HG03521 (cell line): ENCODE measurements at regions not wholly inside any gene's neighbourhood (a gene's known extent, or its start where the extent isn't known, plus 50 kb on each side); places are given as distances from the start of the nearest gene placed in this dataset.

Experiments used
- ATAC-seq: cut with Tn5 transposase; IDR thresholded peaks from one replicate; pipeline ENCODE4 v1.9.1; 2021; ENCODE audit warnings: mild to moderate bottlenecking, moderate library complexity; ENCODE audit not compliant: unreplicated experiment

DNA sequence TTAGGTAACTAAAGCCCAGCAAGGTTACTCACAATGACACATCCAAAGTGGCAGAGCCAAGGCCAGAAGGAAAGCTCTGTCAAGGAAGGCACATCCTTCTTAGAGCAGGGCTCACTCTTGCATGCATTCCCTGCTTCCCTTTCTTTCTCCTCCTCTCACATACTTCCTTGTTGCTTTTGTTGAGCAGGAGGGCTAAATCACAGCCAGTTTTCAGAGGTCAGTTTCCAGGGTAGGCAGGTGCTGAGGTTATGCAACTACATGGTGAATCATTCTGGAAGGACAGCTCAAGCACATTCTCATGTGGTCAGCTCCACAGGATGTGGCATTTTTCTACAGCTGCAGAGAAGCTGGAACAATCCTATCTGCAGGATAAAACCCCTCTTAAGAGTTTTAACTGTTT lies 275.6 kb downstream of the ZNF621 start:
- ATAC-seq = no peak

DNA sequence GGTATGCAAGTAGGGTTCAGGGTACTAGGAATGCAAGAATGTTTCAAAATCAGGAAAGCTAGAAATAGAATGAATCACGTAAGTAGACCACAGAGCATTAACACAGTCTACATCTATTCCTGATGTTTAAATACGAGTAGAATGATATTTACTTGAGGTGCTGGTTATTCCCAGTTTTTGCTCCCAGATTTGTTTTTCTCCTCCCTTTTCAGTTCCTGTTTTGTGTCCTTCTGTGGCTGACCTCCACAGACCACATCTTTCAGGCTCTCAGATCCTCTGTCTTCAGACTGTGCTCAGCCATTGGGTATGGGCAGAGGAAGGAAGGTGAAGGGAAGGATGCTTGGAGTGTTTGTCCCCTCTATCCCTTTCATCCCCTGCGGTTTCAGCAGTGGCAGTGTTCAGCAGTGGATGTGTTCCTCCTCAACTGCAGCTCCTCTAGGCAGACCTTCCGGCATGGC lies 276.6 kb downstream of the ZNF621 start:
- ATAC-seq = no peak

DNA sequence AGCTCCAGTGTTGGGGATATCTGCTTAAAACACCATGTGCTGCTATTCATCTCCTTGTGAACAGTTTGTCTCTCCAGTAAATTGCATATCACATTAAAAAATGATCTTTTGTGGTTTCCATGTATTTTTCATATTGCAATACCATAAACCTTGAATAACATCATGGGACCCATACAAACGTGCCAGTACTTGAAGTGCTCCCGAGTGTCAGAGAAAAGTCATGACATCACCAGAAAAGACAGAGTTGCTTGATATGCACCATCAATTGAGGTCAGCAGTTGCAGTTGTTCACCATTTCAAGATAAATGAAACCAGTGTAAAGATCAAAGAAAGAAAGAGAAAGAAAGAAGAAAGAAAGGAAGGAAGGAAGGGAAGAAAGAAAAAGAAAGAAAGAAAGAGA lies 278.6 kb downstream of the ZNF621 start:
- ATAC-seq = no peak

DNA sequence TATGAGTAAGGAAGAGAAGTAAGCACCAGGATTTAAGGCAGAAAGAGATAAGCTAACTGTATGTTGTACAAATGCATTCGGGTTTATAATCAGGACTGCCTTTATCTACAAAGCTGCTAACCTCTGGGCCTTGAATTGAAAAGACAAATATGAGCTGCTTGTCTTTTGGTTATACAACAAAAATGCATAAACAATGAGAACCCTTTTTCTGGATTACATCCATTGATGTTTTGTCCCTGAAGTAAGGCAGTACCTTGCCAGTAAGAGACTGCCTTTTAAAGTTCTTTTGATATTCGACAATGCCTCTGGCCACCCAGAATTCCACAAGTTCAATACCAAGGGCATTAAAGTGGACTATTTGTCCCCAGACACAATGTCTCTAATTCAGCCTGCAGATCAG lies 280.7 kb downstream of the ZNF621 start:
- ATAC-seq = no peak

DNA sequence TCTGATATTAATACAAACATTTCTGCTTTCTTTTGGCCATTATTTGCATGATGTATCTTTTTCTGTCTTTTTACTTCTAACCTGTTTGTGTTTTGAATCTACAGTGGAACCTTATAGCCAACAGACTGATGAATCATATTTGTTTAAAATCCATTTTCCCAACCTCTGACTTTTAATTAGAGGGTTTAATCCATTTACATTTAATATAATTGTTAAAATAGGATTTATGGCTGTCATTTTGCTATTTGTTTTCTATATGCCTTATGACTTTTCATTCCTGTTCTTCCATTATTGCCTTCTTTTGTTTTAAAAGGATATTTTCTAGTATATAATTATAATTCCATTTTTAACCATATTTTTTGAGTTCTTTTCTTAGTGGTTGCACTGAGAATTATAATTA lies 286.1 kb downstream of the ZNF621 start:
- no peak for ATAC-seq

DNA sequence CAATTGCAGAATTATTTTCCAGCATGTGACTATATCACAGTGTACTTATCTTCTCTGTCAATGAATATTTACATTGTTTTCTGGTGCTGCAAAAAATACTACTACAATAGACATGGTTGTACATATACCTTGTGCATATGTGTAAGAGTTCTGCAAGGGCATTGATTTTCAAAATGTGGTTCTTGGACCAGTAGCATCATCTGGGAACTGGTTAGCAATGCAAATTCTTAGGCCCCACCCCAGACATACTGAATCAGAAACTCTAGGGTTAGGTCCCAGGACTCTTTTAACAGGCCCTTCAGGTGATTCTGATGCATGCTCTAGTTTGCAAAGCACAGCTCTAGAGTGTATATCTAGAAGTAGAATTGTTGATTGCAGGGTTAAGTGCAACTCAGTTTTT lies 292.3 kb downstream of the ZNF621 start:
- no peak for ATAC-seq

DNA sequence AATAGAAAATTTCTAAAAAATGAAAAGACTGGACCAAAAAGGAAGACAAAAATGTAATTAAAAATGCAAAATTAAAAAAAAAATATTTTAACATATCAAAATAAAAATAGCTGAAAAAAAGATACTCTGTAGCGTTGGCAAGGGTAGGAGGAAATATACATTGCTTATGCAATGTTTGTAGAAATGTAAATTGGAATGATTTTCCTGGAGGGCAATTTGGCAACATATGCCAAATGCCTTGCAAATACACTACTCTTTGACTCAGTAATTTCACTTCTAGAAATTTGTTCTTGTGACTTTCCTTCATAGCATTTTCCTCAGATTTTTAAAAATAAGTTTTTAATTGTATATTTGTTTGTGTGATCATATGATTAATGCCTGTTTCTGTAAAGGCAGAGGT lies 296.6 kb downstream of the ZNF621 start:
- no peak for ATAC-seq

DNA sequence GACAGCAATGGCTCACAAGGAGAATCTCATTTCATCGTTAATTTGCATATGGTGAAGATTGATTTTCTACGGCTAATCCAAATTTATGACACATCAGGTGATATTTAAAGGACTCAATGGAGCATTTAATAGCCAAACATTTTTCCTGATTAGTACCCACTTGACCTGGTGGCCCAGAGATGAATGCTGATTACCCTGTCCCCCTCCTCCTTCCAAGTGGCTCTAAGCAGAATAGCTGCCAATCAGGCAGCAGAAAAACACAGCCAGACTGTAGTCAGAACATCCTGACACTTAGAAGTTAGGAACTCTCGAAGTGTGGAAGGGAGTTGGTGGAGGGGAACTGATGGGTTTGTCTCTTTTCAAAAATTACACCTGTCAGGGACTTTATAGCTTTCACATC lies 302.5 kb downstream of the ZNF621 start:
- ATAC-seq = no peak

DNA sequence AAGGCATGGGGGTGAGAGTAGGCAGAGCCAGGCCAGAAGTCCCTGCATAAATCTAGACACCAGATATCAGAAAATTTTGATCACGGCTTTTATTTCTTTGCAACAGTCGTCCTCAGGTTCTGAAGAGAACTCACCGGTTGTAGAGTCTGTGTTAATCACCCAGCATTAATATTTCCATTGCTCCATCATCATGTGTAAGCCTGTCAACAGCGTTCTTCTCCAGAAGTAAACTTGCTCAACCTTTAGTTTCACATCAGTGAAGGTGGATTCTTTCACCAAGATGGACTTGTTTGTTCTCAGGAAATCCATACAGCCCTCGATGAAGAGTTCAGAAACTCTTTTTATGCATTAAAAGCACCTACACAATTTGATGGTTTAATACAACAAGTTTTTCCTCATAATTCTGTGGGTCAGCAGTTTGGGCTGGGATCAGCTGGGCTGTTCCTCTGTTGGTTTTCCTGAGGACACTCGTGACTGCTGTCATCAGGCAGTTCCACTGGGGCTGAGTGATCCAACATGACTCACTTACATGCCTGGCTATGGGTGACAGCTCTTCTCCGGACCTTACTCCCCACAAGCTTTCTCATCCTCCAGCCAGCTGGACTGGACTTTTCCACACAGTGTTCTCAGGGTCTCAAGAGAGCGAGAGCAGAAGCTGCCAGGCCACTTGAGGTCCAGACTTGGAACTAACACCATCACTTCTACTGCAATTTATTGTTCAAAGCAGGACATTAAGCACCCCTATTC lies 303.4 kb downstream of the ZNF621 start:
- ATAC-seq = no peak

DNA sequence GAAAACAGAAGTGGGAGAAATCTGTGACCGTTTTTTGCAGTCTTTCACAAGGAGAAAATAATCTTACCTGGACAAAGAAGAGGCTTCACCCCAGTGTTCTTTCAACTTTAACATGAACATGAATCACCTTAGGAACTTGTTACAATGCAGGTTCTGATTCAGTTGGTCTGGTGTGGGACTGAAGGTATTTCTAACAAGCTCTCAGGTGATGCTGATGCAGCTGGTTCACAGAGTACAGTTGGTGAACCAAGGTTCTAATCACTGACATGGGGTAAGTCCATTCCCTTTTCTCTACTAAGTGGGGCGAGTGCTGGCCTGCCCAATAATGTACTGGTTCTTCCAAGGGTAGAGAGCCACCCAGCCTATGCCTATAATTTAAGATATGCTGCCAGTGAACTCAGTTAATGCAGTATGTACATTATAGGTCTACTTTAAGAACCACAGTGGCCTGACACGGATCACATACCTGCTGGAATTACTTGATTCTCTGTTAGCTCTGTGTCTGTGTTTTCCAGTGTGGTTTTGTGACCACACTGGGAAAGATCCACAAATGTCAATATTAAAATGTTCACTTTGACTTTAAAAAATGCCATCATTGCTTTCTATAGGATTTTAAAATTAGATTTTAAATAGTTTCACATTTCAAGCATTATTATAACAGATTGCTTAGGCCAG lies 304.1 kb downstream of the ZNF621 start:
- ATAC-seq = no peak

DNA sequence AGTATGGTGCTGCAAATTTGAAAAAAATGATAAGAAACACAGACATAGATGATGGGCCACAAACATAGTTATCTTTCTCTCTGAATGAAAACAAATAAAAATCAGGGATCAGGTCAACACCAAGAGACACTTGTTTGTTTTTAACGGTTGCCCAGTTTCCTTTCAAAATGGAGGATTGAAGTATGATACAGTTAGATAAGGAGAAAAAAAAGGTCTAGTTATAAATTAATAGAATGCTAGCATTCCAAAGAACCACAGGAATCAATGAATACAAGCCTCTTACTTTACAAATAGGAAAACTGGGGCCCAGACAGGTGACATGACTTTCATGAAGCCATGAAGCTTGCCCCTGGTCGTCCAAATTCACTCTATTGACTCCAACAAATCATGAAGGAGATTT lies 305.1 kb downstream of the ZNF621 start:
- ATAC-seq = no peak

DNA sequence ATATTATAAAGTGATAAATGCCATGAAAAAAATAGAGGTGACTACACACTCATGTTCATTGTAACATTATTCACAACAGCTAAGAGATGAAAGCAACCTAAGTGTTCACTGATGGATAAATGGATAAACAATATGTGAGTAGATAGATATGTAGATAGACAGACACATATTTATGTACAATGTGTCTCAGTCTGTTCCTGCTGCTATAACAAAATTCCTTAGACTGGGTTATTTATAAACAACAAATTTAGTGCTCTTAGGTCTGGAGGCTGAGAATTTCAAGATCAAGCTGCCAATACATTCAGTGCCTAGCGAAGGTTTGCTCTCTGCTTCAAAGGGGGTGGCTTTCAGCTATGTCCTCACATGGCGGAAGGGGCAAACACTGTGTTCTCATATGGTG lies 312.5 kb downstream of the ZNF621 start:
- ATAC-seq = no peak

DNA sequence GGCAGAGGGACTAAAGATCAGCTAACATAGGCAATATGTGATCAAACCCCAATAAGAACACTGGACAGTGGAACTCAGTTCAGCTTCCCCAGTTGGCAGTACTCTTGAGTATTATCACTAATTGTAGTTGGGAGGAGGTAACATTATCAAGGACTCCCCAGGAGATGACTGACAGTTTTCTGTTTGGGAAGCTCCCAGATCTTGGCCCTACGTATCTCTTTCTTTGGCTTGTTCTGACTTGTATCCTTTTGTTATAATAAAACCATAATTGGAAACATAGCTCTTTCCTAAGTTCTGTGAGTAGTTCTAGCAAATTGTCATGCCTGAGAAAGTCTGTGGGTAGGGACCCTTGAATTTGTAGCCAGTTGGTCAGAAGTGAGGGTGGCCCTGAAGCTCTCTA lies 316.4 kb downstream of the ZNF621 start:
- ATAC-seq = no peak

DNA sequence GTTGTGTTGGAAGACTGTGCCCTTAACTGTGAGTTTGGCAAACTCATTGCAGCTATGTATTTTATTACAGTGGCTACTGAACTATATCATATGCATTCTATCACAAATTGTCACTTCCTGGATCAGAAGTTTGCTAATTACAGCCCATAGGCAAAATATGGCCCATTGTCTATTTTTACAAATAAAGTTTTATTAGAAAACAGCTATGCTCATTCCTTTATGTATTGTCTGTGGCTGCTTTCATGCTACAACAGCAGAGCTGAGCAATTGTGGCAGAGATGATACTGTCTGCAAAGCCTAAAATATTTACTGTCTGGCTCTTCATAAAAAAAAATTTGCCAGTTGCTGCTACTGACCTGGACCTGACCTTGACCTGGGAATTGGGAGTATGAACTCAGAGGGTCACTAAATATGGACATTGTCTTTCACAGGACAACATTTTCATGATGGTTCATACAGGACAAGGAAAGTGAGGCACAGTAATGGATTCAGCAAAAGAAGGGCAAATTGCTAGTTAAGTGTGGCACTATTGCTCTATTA lies 316.9 kb downstream of the ZNF621 start:
- no peak for ATAC-seq

DNA sequence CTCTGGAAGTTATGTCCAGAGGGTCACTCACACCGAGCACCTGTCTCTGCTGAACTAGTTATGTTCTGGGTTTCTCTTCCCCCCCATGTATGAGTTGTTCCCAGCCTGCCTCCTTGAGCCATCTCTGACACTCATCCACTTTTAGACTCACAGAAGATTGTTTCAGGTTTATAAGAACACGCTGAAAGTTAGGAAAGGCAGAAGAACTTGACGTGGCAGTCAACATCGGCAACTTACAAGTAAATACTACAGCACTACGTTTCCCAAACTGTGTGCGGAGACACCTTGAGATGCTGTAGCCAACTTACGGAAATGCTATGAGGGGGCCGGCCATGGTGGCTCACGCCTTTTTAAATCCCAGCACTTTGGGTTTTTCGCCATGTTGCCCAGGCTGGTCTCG lies 318.0 kb downstream of the ZNF621 start:
- no peak for ATAC-seq

DNA sequence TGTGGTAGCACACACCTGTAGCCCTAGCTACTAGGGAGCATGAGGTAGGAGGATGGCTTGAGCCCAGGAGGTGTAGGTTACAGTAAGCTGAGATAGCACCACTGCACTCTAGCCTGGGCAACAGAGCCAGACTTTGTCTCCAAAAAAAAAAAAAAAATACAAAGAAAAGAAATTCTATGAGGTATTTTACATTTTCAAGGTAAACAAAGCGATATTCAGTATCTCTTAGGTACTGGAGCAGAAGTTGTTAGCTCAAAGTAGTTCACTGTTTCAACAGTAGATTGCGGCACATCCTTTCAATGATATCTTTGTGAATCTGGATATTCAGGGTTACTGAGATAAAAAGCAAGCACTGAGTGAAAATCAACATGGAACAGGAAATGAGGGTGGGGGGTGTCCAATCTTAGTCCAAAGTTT lies 318.5 kb downstream of the ZNF621 start:
- no peak for ATAC-seq

DNA sequence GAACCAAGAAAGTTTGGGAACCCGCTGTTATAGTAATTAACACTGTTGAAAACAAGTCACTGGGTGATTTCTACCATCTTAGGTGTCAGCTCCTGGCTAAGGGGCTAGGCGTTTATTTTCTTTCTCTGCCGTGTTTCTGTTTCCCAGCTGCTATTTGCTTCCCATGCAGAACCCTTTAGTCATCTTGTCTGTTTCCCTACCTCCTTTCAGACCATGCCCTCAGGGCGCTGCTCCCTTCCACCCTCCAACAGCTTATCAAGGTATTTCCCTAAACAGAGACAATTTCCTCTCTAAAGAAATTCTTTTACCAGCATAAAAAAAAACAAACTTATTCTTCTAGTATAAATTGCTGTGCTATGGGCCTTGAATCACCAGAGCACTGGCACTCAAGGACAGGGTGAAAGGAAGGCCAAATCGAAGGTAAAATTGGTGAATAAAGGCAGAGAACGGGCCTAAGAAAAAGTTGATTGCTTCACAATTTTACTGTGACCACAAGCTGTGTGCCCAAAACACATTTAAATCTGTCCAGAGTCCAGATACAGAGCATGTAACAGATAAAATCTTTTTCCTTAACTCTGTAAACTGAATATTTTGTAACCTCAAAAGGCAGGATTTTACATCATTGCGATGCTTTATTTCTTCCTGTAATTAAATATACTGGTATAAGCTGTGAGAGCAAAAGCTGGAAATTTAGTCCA lies 319.2 kb downstream of the ZNF621 start:
- ATAC-seq = no peak

DNA sequence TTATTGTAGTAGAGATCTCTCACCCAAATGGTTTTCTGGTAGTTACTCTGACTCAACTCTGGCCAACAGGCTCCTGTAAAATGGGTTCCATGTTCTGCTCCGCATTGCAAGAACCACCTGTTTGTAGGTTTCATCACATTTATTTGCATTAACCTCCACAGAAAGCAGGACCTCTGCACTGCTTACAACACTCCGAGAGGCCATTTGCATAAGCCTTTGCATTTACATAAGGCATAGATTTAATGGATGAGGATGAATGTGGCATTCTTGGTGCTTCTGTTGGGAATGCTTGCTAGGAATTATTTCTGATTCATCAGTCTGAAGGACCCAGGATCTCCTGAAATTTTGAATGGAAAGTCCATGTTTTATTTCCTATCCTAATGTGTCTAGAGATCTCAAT lies 320.1 kb downstream of the ZNF621 start:
- no peak for ATAC-seq

DNA sequence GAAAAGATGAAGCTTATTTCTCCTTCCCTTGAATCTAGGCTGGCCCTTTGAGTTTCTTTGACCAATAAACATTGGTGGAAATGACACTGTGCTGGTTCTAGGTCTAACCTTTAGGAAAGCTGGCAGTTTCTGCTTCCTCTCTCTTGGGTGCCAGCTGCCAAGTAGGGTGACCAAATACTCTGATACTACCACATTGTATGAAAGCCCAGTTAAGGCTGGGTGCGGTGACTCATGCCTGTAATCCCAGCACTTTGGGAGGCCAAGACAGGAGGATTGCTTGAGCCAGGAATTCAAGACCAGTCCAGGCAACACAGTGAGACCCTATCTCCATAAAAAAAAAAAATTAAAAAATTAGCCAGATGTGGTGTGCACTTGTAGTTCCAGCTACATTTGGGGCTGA lies 320.7 kb downstream of the ZNF621 start:
- ATAC-seq = no peak

DNA sequence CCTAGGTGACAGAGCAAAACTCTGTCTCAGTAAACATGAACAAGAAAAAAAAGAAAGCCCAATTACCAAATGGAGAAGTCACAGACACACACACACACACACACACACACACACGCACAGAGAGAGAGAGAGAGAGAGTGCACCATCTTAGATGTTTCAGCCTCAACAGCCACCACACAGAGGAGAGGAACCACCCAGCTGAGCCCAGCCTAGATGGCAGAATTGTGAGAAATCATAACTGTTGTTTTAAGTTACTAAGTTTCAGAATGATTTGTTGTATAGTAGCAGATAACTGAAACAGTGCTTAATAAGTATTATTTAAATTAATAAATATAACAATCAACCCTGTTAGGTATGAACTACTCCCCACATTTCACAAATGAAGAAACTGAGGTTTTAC lies 321.2 kb downstream of the ZNF621 start:
- no peak for ATAC-seq

DNA sequence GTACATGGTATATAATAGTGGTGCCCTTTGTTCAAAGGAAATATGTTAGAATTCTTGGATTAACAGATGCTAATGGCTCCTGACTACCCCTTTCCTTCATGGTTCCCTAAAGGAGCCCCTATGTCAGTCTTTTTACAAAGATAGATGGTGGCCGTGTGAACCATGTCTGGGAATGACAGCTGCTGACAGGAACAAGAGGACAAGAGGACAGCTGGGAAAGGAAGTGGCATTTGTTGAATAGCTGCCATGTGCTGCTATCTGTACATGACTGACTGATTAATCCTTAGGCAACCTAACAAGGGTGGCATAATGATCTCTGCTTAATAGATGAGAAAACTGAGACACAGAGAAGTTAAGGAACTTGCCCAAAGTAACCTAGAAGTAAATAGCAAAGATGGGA lies 321.7 kb downstream of the ZNF621 start:
- no peak for ATAC-seq

DNA sequence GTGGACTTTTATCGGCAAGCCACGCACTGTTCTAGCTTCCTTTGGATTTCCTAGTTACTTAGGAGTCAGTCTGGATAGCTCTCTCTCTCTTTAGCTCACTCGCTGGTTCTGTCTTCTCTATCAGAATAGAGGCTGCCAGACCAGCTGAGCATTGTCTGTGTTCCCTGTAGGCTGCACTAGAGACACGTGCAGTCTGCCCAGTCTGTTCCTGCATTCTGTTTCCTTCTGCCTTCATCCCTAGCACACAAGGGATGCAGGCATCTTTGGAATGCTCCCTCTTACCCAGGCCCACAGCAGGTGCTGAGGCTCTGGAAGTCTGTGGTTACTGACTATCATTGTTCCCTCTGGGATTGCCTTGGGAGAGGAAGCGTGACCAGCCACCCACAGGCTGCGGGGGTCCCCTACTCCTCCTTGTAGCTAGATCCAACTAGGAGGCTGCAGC lies 322.8 kb downstream of the ZNF621 start:
- ATAC-seq = no peak
